ENCODE measurements at regions not wholly inside any gene's neighbourhood (a gene's known extent, or its start where the extent isn't known, plus 50 kb on each side); places are given as distances from the start of the nearest gene placed in this dataset.

DNA sequence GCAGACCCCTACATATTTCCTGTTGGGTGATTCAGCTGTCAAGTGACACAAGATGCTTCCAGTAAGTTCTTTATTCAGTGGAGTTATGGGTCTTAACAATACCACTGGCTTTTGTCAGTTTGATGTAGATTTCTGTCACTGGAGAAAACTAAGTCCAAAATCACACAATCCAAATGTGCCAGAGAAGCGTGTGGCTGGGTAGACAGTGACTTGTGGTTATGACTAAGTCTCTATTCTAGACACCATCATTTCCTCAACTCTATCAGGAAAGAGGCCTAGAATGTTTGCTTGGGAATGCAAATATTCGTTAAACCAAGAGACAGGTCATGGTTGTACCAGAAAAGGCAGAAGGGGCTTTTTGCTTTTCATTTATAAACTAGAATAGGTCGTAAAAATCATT lies 54.4 kb upstream of the HS3ST1 start:
- TF ChIP-seq, protein P1, sequence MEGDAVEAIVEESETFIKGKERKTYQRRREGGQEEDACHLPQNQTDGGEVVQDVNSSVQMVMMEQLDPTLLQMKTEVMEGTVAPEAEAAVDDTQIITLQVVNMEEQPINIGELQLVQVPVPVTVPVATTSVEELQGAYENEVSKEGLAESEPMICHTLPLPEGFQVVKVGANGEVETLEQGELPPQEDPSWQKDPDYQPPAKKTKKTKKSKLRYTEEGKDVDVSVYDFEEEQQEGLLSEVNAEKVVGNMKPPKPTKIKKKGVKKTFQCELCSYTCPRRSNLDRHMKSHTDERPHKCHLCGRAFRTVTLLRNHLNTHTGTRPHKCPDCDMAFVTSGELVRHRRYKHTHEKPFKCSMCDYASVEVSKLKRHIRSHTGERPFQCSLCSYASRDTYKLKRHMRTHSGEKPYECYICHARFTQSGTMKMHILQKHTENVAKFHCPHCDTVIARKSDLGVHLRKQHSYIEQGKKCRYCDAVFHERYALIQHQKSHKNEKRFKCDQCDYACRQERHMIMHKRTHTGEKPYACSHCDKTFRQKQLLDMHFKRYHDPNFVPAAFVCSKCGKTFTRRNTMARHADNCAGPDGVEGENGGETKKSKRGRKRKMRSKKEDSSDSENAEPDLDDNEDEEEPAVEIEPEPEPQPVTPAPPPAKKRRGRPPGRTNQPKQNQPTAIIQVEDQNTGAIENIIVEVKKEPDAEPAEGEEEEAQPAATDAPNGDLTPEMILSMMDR (IDR thresholded peaks at IDR 0.05 in 2 of 3, conservative IDR thresholded peaks at IDR 0.05 in 1 of 3; ENCODE audit: insufficient read depth in 2 of 3, low read depth in 1 of 3, low read length in 3 of 3), result no peak
- no peak for TF ChIP-seq CCAR2 (IDR thresholded peaks at IDR 0.05; ENCODE audit: low read depth, low read length)
- TF ChIP-seq ZNF311 (CRISPR knock-in tag; IDR thresholded peaks at IDR 0.05), result no peak
- TF ChIP-seq EP300 (IDR thresholded peaks at IDR 0.05; ENCODE audit: low read length), result no peak
- TF ChIP-seq POLR2A (conservative IDR thresholded peaks at IDR 0.05), result no peak
- no peak for TF ChIP-seq KDM4B (IDR thresholded peaks at IDR 0.05; ENCODE audit: borderline replicate concordance in 2 of 2, low read depth in 1 of 2)
- no peak for TF ChIP-seq FOXK2 (conservative IDR thresholded peaks at IDR 0.05 in 1 of 2, IDR thresholded peaks at IDR 0.05 in 1 of 2; ENCODE audit: low read depth in 2 of 2)
- TF ChIP-seq NRF1 (conservative IDR thresholded peaks at IDR 0.05 in 1 of 2, IDR thresholded peaks at IDR 0.05 in 1 of 2), result no peak
- no peak for TF ChIP-seq POLR2AphosphoS5 (IDR thresholded peaks at IDR 0.05; ENCODE audit: control insufficient read depth, insufficient read depth, low read depth, low read length)
- no peak for TF ChIP-seq L3MBTL2 (IDR thresholded peaks at IDR 0.05)
- TF ChIP-seq, protein P2, sequence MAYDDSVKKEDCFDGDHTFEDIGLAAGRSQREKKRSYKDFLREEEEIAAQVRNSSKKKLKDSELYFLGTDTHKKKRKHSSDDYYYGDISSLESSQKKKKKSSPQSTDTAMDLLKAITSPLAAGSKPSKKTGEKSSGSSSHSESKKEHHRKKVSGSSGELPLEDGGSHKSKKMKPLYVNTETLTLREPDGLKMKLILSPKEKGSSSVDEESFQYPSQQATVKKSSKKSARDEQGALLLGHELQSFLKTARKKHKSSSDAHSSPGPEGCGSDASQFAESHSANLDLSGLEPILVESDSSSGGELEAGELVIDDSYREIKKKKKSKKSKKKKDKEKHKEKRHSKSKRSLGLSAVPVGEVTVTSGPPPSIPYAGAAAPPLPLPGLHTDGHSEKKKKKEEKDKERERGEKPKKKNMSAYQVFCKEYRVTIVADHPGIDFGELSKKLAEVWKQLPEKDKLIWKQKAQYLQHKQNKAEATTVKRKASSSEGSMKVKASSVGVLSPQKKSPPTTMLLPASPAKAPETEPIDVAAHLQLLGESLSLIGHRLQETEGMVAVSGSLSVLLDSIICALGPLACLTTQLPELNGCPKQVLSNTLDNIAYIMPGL (CRISPR knock-in tag; IDR thresholded peaks at IDR 0.05), result no peak
- TF ChIP-seq CHD1 (IDR thresholded peaks at IDR 0.05; ENCODE audit: low read length), result no peak
- TF ChIP-seq, protein P3, sequence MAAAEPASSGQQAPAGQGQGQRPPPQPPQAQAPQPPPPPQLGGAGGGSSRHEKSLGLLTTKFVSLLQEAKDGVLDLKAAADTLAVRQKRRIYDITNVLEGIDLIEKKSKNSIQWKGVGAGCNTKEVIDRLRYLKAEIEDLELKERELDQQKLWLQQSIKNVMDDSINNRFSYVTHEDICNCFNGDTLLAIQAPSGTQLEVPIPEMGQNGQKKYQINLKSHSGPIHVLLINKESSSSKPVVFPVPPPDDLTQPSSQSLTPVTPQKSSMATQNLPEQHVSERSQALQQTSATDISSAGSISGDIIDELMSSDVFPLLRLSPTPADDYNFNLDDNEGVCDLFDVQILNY (CRISPR knock-in tag; IDR thresholded peaks at IDR 0.05), result no peak
- TF ChIP-seq, protein P4, sequence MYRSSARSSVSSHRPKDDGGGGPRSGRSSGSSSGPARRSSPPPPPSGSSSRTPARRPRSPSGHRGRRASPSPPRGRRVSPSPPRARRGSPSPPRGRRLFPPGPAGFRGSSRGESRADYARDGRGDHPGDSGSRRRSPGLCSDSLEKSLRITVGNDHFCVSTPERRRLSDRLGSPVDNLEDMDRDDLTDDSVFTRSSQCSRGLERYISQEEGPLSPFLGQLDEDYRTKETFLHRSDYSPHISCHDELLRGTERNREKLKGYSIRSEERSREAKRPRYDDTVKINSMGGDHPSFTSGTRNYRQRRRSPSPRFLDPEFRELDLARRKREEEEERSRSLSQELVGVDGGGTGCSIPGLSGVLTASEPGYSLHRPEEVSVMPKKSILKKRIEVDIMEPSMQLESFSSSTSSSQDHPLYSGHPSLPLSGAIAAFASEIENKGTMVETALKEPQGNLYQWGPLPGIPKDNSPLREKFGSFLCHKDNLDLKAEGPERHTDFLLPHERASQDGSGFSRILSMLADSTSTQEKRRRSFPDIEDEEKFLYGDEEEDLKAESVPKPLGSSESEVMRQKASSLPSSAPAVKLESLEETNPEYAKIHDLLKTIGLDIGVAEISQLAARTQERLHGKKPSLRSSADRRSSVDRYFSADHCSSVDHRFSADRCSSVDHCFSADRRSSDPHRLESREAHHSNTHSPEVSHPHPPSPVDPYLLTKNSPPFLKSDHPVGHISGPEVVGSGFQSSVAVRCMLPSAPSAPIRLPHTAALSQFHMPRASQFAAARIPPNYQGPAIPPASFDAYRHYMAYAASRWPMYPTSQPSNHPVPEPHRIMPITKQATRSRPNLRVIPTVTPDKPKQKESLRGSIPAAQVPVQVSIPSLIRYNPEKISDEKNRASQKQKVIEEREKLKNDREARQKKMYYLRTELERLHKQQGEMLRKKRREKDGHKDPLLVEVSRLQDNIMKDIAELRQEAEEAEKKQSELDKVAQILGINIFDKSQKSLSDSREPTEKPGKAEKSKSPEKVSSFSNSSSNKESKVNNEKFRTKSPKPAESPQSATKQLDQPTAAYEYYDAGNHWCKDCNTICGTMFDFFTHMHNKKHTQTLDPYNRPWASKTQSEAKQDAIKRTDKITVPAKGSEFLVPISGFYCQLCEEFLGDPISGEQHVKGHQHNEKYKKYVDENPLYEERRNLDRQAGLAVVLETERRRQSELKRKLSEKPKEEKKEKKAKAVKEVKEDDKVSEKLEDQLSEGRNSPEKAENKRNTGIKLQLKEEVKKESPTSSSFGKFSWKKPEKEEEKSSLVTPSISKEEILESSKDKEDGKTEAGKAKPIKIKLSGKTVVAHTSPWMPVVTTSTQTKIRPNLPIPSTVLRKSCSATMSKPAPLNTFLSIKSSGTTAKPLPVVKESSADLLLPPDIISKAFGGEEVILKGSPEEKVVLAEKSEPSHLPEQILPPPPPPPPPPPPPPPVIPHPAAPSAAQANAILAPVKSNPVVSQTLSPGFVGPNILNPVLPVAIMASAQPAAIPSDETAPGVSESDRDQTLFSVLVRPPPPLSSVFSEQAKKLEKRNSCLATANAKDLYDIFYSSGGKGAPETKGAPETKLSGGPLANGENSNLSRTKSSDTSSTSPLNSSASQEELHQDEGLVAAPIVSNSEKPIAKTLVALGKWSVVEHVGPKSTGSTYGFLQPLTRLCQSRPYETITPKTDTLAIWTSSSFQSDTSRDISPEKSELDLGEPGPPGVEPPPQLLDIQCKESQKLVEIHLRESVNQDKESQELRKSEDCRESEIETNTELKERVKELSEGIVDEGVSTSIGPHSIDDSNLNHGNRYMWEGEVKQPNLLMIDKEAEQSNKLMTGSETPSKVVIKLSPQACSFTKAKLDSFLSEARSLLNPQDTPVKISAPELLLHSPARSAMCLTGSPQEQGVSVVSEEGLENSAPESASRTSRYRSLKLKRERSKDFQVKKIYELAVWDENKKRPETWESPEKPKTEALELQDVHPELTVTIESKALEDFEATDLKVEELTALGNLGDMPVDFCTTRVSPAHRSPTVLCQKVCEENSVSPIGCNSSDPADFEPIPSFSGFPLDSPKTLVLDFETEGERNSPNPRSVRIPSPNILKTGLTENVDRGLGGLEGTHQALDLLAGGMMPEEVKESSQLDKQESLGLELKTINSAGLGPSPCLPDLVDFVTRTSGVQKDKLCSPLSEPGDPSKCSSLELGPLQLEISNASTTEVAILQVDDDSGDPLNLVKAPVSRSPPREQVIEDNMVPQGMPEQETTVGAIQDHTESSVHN (IDR thresholded peaks at IDR 0.05; ENCODE audit: borderline replicate concordance in 1 of 2, low read depth in 1 of 2), result no peak

All from K562 (cell line).